Activated CD8-positive, alpha-beta T cell treated with anti-CD3 and anti-CD28 coated beads for 36 hours (primary cell): ENCODE measurements at regions not wholly inside any gene's neighbourhood (a gene's known extent, or its start where the extent isn't known, plus 50 kb on each side); places are given as distances from the start of the nearest gene placed in this dataset.

Experiments used
- ATAC-seq: fragments of 200-7000 bp; cut with Tn5 transposase; one replicate; pipeline ENCODE4 v1.10.0; 2021; ENCODE audit warnings: mild to moderate bottlenecking, moderate library complexity
- CTCF ChIA-PET: fragments of 350-600 bp; sonication (Branson Sonifier 250); formaldehyde crosslinking; loops from one replicate; lab custom pipeline; 2021; ENCODE audit warnings: antibody characterized with exemption; lab: Charles Lee
- POLR2A ChIA-PET: fragments of 350-600 bp; sonication (Branson Sonifier 250); formaldehyde crosslinking; loops from one replicate; lab custom pipeline; 2021; ENCODE audit warnings: antibody characterized with exemption; lab: Charles Lee
- DNase-seq: peaks from one replicate; pipeline ENCODE4 v3.0.0-alpha.2; 2020
- H3K27ac Mint-ChIP-seq: one replicate; pipeline ENCODE4 v1.8.0; 2021; ENCODE audit warnings: mild to moderate bottlenecking, mixed read lengths
- H3K27me3 Mint-ChIP-seq: one replicate; pipeline ENCODE4 v1.8.0; 2021; ENCODE audit warnings: mixed read lengths
- H3K36me3 Mint-ChIP-seq: one replicate; pipeline ENCODE4 v1.8.0; 2021; ENCODE audit warnings: low read depth, mixed read lengths
- H3K4me1 Mint-ChIP-seq: one replicate; pipeline ENCODE4 v1.8.0; 2021; ENCODE audit warnings: low read depth, mixed read lengths
- H3K4me3 Mint-ChIP-seq: one replicate; pipeline ENCODE4 v1.8.0; 2021; ENCODE audit warnings: mild to moderate bottlenecking, moderate library complexity, mixed read lengths
- H3K9me3 Mint-ChIP-seq: one replicate; pipeline ENCODE4 v1.8.0; 2021; ENCODE audit warnings: mixed read lengths
- CTCF ChIP-seq: fragments of 200-600 bp; IDR thresholded peaks from one replicate; pipeline ENCODE4 v1.8.0; 2022; ENCODE audit warnings: antibody characterized with exemption, mild to moderate bottlenecking
- intact Hi-C: fragments of 100-400 bp; cut with micrococcal nuclease; formaldehyde crosslinking; loops from one replicate; pipeline ENCODE4 v1.10.0; 2022

- no peaks in the 10 kb centered on the region for H3K36me3 Mint-ChIP-seq
- no peak overlapping the region for H3K27ac Mint-ChIP-seq
- ATAC-seq (peak; percentile 24), DNase-seq (no peak)
- no peak overlapping the region for H3K4me3 Mint-ChIP-seq
- intact Hi-C loops, result no loop called here
- ChIA-PET POLR2A (no interaction called here), CTCF (no interaction called here)
- TF ChIP-seq CTCF, result no peak
- no peaks in the 10 kb centered on the region for H3K9me3 Mint-ChIP-seq
- no peaks in the 10 kb centered on the region for H3K27me3 Mint-ChIP-seq
- no peaks in the 10 kb centered on the region for H3K4me1 Mint-ChIP-seq
Measured at GRCh38 chrX:16465081-16465876, 184.7 kb upstream of the S100G start.

GRCh38 chrX:16466640-16467432, 183.1 kb upstream of the S100G start:
- TF ChIP-seq CTCF, result no peak
- intact Hi-C loops, result no loop called here
- H3K27me3 Mint-ChIP-seq, result no peaks in the 10 kb centered on the region
- H3K4me1 Mint-ChIP-seq, result peaks cover 3% of the 10 kb centered on the region
- no peaks in the 10 kb centered on the region for H3K9me3 Mint-ChIP-seq
- no peak overlapping the region for H3K27ac Mint-ChIP-seq
- H3K36me3 Mint-ChIP-seq, result no peaks in the 10 kb centered on the region
- DNase-seq (no peak), ATAC-seq (no peak)
- POLR2A ChIA-PET, result no interaction called here
- CTCF ChIA-PET, result no interaction called here
- no peak overlapping the region for H3K4me3 Mint-ChIP-seq

- Mint-ChIP-seq H3K36me3 (no peaks in the 10 kb centered on the region), H3K27me3 (no peaks in the 10 kb centered on the region), H3K27ac (no peak overlapping the region), H3K9me3 (no peaks in the 10 kb centered on the region), H3K4me3 (no peak overlapping the region), H3K4me1 (peaks cover 10% of the 10 kb centered on the region)
- intact Hi-C loops, result loop anchor here (10.0 kb wide), 1 partner anchor 55 kb away; no protein-coding TSS in a partner anchor
- ChIA-PET CTCF (interaction anchor here (0.6 to 1.2 kb wide), 2 partner anchors 24 to 575 kb away, joined by 3 read pairs; no protein-coding TSS in a partner anchor), POLR2A (no interaction called here)
- no peak for TF ChIP-seq CTCF
- DNase-seq (no peak), ATAC-seq (no peak)
Measured at GRCh38 chrX:16469870-16470269, 180.1 kb upstream of the S100G start.

- no peaks in the 10 kb centered on the region for H3K27me3 Mint-ChIP-seq
- H3K36me3 Mint-ChIP-seq, result no peaks in the 10 kb centered on the region
- ChIA-PET POLR2A (no interaction called here), CTCF (interaction anchor here (1.0 kb wide), 1 partner anchor 36 kb away, joined by 4 read pairs; no protein-coding TSS in a partner anchor)
- DNase-seq, result no peak
- no peaks in the 10 kb centered on the region for H3K9me3 Mint-ChIP-seq
- peaks cover 10% of the 10 kb centered on the region for H3K4me1 Mint-ChIP-seq
- H3K27ac Mint-ChIP-seq, result no peak overlapping the region
- intact Hi-C loops, result loop anchor here (10.0 kb wide), 1 partner anchor 52 kb away; no protein-coding TSS in a partner anchor
- no peak for TF ChIP-seq CTCF
- H3K4me3 Mint-ChIP-seq, result no peak overlapping the region
- no peak for ATAC-seq
Measured at GRCh38 chrX:16472345-16472744, 177.6 kb upstream of the S100G start.
